ENCODE measurements at regions not wholly inside any gene's neighbourhood (a gene's known extent, or its start where the extent isn't known, plus 50 kb on each side); places are given as distances from the start of the nearest gene placed in this dataset.
A peak's percentile ranks its signal among the peaks of the same experiment; 100 is the strongest.

GRCh38 chr18:76558881-76559667 is 64.0 kb upstream of the ZNF516 start:
- H3K27ac ChIP-seq: no peak overlapping the region

DNA sequence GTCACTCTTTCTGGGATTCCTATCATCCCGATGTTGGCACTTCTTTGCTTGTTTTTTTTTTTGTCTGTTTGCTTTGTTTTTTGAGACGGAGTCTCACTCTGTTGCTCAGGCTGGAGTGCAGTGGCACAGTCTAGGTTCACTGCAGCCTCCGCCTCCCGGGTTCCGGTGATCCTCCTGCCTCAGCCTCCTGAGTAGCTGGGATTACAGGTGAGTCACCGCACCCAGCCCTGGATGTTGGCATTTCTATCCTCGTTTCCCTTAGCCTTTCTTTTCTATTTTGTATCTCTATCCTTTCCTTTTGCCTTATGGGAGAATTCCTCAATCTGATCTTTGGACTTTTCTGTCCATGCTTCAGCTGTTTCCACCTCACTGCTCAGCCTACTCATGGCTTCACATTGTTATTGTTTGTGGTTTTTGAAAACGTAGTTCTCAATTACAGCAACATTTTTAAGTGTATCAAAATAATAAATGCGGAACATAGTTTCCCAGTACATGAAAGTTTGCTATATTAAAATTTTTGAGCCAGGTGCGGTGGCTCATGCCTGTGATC is 62.1 kb upstream of the ZNF516 start:
- no peaks in the 10 kb centered on the region for H3K36me3 ChIP-seq (ENCODE audit: low read depth)
- H3K4me1 ChIP-seq (ENCODE audit: insufficient read depth): no peaks in the 10 kb centered on the region
- 76 to 78% methylated on average over 10 of the region's 10 CpGs for WGBS, 2 experiments (ENCODE audit: low coverage in 1 of 2, low lambda C conversion rate in 2 of 2, missing lambda C conversion rate in 2 of 2)
- 0 out of 2 replicates have a peak, but pooled peaks cover 6% of the 10 kb centered on the region for H3F3A ChIP-seq (ENCODE audit: insufficient read depth)
- H3K9me3 ChIP-seq (ENCODE audit: low read depth): no peaks in the 10 kb centered on the region
- H3K27me3 ChIP-seq (replicated peaks; ENCODE audit: insufficient read depth): no peaks in the 10 kb centered on the region
- no peak overlapping the region for H3K9ac ChIP-seq
- in situ Hi-C loops (cut with MboI): no loop called here
- no peak overlapping the region for H3K27ac ChIP-seq
- H3K9me2 ChIP-seq (ENCODE audit: insufficient read depth): no peaks in the 10 kb centered on the region
- TF ChIP-seq EZH2phosphoT487 (IDR thresholded peaks at IDR 0.05; ENCODE audit: insufficient read depth, low read depth): no peak
- TF ChIP-seq EZH2 (IDR thresholded peaks at IDR 0.05; ENCODE audit: insufficient read depth, poor library complexity, severe bottlenecking): no peak
- no peak overlapping the region for H3K4me3 ChIP-seq
- H4K20me1 ChIP-seq (ENCODE audit: insufficient read depth): no peaks in the 10 kb centered on the region
- DNase-seq: no peak
- no peak overlapping the region for H3K4me2 ChIP-seq (ENCODE audit: unreplicated experiment)
- H3K79me2 ChIP-seq (ENCODE audit: insufficient read depth): no peaks in the 10 kb centered on the region
- no peak overlapping the region for H2AFZ ChIP-seq

More at GRCh38 chr18:76558881-76559667, 64.0 kb upstream of the ZNF516 start:
- Histone ChIP-seq H3K9me2 (ENCODE audit: insufficient read depth) (no peaks in the 10 kb centered on the region), H2AFZ (no peak overlapping the region), H4K20me1 (ENCODE audit: insufficient read depth) (no peaks in the 10 kb centered on the region), H3K4me2 (ENCODE audit: unreplicated experiment) (no peak overlapping the region), H3K36me3 (ENCODE audit: low read depth) (no peaks in the 10 kb centered on the region), H3K27me3 (replicated peaks; ENCODE audit: insufficient read depth) (no peaks in the 10 kb centered on the region), H3K9me3 (ENCODE audit: low read depth) (no peaks in the 10 kb centered on the region), H3K4me3 (no peak overlapping the region), H3K4me1 (ENCODE audit: insufficient read depth) (peaks cover 5% of the 10 kb centered on the region), H3K9ac (no peak overlapping the region), H3F3A (ENCODE audit: insufficient read depth) (peaks cover 15% of the 10 kb centered on the region), H3K79me2 (ENCODE audit: insufficient read depth) (no peaks in the 10 kb centered on the region)
- peak; percentile 19 for DNase-seq
- no peak for TF ChIP-seq EZH2phosphoT487 (IDR thresholded peaks at IDR 0.05; ENCODE audit: insufficient read depth, low read depth)
- TF ChIP-seq EZH2 (IDR thresholded peaks at IDR 0.05; ENCODE audit: insufficient read depth, poor library complexity, severe bottlenecking): no peak
- 88 to 89% methylated on average over 13 to 18 of the region's 18 CpGs for WGBS, 2 experiments (ENCODE audit: low coverage in 1 of 2, low lambda C conversion rate in 2 of 2, missing lambda C conversion rate in 2 of 2)
- in situ Hi-C loops (cut with MboI): no loop called here

DNA sequence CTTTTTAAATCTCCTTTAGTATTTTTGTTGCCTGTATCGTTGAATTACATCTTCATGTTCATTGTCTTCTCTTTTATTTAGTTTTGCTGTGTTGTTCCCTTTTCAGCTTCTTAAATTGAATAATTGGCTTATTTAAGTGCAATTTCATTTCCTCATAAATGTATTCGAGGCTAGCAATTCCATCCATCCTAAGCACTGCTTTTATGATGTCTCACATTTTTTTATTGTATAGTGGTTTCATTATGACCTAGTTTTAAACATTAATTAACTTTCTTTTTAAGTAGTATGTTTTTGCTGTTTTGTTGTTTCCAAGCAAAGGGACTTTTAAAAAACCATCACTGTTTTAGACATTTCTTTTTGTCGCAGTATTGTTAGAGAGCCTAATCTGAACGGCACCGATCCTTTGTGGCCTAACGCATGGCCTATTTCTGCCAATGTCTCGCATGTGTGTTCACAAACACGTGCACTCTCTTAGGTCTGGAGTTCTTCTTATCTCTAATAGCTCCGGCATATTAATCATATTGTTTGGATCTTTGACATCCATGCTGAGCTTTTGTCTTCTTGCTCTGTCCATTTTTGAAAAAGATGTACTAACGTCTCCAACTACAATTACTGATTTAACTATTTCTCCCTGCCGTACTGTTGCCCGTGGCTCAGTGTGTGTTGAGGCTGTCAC is 59.6 kb upstream of the ZNF516 start:
- no peaks in the 10 kb centered on the region for H3K36me3 ChIP-seq (ENCODE audit: low read depth)
- in situ Hi-C loops (cut with MboI): no loop called here
- no peak for DNase-seq
- WGBS, 2 experiments (ENCODE audit: low coverage in 1 of 2, low lambda C conversion rate in 2 of 2, missing lambda C conversion rate in 2 of 2): 95 to 96% methylated on average over 12 of the region's 12 CpGs
- H3K4me2 ChIP-seq (ENCODE audit: unreplicated experiment): no peak overlapping the region
- H3K4me1 ChIP-seq (ENCODE audit: insufficient read depth): no peaks in the 10 kb centered on the region
- H3K27ac ChIP-seq: 0 out of 2 replicates have a peak overlapping the region, but pooled peaks have one; percentile 13
- H3K9me3 ChIP-seq (ENCODE audit: low read depth): no peaks in the 10 kb centered on the region
- H3K27me3 ChIP-seq (replicated peaks; ENCODE audit: insufficient read depth): no peaks in the 10 kb centered on the region
- TF ChIP-seq EZH2 (IDR thresholded peaks at IDR 0.05; ENCODE audit: insufficient read depth, poor library complexity, severe bottlenecking) (no peak), EZH2phosphoT487 (IDR thresholded peaks at IDR 0.05; ENCODE audit: insufficient read depth, low read depth) (no peak)
- H2AFZ ChIP-seq: 0 out of 2 replicates have a peak overlapping the region, but pooled peaks have one; percentile 50
- H3K4me3 ChIP-seq: no peak overlapping the region
- H3K9ac ChIP-seq: no peak overlapping the region
- no peaks in the 10 kb centered on the region for H3K79me2 ChIP-seq (ENCODE audit: insufficient read depth)
- H4K20me1 ChIP-seq (ENCODE audit: insufficient read depth): no peaks in the 10 kb centered on the region
- no peaks in the 10 kb centered on the region for H3K9me2 ChIP-seq (ENCODE audit: insufficient read depth)
- 0 out of 2 replicates have a peak, but pooled peaks cover 6% of the 10 kb centered on the region for H3F3A ChIP-seq (ENCODE audit: insufficient read depth)

- no peak for TF ChIP-seq EZH2 (IDR thresholded peaks at IDR 0.05; ENCODE audit: insufficient read depth, poor library complexity, severe bottlenecking)
- TF ChIP-seq EZH2phosphoT487 (IDR thresholded peaks at IDR 0.05; ENCODE audit: insufficient read depth, low read depth): no peak
- no peaks in the 10 kb centered on the region for H3K79me2 ChIP-seq (ENCODE audit: insufficient read depth)
- no peak overlapping the region for H3K4me3 ChIP-seq
- no peak overlapping the region for H3K4me2 ChIP-seq (ENCODE audit: unreplicated experiment)
- no peaks in the 10 kb centered on the region for H4K20me1 ChIP-seq (ENCODE audit: insufficient read depth)
- H3K36me3 ChIP-seq (ENCODE audit: low read depth): no peaks in the 10 kb centered on the region
- 41 to 57% methylated on average over 5 of the region's 5 CpGs for WGBS, 2 experiments (ENCODE audit: low coverage in 1 of 2, low lambda C conversion rate in 2 of 2, missing lambda C conversion rate in 2 of 2)
- in situ Hi-C loops (cut with MboI): no loop called here
- no peaks in the 10 kb centered on the region for H3K9me2 ChIP-seq (ENCODE audit: insufficient read depth)
- H3K9me3 ChIP-seq (ENCODE audit: low read depth): no peaks in the 10 kb centered on the region
- peak overlapping the region; percentile 13; the same call in 1 of the 2 replicates for H3K27ac ChIP-seq
- H3K9ac ChIP-seq: no peak overlapping the region
- peak overlapping the region; percentile 50; the same call in 1 of the 2 replicates for H2AFZ ChIP-seq
- DNase-seq: peak; percentile 62
- H3K27me3 ChIP-seq (replicated peaks; ENCODE audit: insufficient read depth): no peaks in the 10 kb centered on the region
- no peaks in the 10 kb centered on the region for H3K4me1 ChIP-seq (ENCODE audit: insufficient read depth)
- 0 out of 2 replicates have a peak, but pooled peaks cover 6% of the 10 kb centered on the region for H3F3A ChIP-seq (ENCODE audit: insufficient read depth)
These were observed 58.9 kb upstream of the ZNF516 start for GRCh38 chr18:76553715-76554546.
